GM12873 (cell line): ENCODE measurements at regions not wholly inside any gene's neighbourhood (a gene's known extent, or its start where the extent isn't known, plus 50 kb on each side); places are given as distances from the start of the nearest gene placed in this dataset.

Experiments used
- CTCF ChIP-seq: IDR thresholded peaks from 2 replicates; pipeline ENCODE4 v1.5.1; 2012; ENCODE audit warnings: low read depth, mild to moderate bottlenecking, moderate library complexity, low read length, control low read depth; ENCODE audit not compliant: insufficient read depth; ENCODE audit errors: missing control alignments

- no peak for TF ChIP-seq CTCF
Observed at GRCh38 chr5:74054641-74055421, 428.8 kb downstream of the ARHGEF28 start.

GRCh38 chr5:74054139-74054538, 428.1 kb downstream of the ARHGEF28 start:
- no peak for TF ChIP-seq CTCF

DNA sequence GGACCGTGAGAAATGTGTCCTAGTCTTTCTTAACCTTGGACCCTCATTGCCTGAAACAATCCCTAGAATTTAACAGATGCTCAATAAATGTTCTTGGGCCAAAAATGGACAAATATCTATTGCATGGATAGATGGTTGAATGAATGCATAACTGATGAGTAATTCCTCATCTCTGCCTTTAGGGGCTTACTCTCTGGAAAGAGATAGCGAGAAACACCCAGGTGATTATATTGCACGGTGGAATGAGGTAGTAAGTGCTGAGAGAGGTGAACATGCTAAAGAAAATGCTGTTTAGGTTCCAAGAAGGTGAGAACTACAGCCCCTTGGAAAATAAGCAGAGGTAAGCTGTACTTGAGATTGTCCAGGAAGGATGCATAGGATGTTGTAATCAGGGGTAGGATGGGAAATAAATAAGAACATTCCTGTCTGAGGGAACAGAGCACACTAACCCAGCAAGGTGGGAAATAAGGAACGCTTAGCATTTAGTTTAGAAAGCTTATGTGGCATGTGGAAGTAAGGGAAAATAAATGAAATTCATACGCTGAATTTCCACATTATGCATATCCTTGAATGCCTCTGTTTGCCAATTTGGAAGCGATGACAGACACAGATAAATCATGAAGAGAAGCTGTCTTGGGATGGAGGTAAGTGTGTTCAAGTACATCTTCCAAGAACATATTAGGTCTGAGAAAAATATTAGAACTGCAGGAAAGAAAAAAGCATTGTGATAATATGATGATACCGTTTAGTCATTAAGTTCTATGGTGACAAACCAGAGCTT, 426.6 kb downstream of the ARHGEF28 start:
- TF ChIP-seq CTCF = no peak

DNA sequence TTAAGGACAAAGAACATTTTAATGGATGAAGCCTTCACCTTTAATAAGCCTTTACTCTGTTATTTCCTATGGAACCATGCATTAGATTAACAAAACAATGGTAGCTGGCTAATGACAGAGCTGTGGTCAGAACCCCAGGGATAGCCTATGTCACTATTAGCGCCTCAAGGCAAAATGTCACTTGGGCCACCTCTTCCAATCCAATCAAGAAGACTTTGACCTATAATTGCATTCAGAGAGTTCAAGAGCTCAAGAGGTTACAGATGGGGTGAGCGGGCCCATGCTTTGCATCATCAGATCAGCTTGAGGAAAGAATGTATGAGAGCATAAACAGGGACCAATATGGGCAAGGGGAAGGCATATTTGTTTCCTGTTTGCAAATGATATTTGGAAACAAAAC, 425.1 kb downstream of the ARHGEF28 start:
- no peak for TF ChIP-seq CTCF

DNA sequence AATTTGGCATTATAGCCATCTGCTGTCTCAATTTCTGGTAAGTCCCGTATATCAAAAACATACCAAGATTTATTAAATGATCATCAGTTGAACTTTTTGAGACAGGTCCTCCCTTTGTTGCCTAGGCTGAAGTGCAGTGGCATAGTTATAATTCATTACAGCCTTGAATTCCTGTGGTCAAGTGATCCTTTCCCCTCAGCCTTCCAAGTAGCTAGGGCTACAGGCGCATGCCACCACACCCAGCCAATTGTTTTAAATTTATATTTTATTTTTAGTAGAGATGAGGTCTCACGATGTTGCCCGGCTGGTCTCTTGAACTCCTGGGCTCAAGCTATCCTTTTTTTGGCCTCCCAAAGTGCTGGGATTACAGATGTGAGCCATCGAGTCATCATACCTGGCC, 418.9 kb downstream of the ARHGEF28 start:
- TF ChIP-seq CTCF = no peak

GRCh38 chr5:74042959-74043358, 417.0 kb downstream of the ARHGEF28 start:
- TF ChIP-seq CTCF = no peak

DNA sequence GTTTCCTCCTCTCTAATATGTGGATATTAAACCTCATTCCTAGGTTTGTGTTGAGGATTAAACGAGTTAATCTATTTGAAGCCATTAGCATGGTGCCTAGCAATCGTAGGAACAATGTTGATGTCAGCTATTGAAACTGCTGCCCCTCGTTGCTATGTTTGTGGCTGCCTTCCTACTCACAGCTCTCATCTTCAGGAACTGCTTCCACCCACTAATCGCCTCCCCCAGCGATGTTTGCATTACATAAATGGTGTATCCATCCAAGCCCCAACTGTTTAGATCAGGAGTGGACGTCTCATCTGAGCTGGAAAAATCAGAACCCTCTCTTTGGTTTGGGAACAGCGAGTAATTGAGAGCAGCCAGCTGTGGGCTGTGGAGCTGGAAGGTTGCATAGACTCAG, 416.6 kb downstream of the ARHGEF28 start:
- no peak for TF ChIP-seq CTCF
